NCI-H1436 treated with DMSO at 0.1 percent for 48 hours (cell line): ENCODE measurements at regions not wholly inside any gene's neighbourhood (a gene's known extent, or its start where the extent isn't known, plus 50 kb on each side); places are given as distances from the start of the nearest gene placed in this dataset.
"Not testable (repeated sequence)": the region's sequence is repeated elsewhere in the genome, so short reads cannot be mapped to it uniquely, and the experiment has no call there.

Experiments used
- DNase-seq: peaks from one replicate; lab custom pipeline; 2025; lab: John Stamatoyannopoulos, UW

GRCh38 chr5:162209005-162209605 lies 141.5 kb downstream of the GABRG2 start:
- DNase-seq = no peak

GRCh38 chr5:162214551-162214950 lies 147.0 kb downstream of the GABRG2 start:
- no peak for DNase-seq

GRCh38 chr5:162217037-162217436 lies 149.5 kb downstream of the GABRG2 start:
- no peak for DNase-seq

GRCh38 chr5:162221910-162222309 lies 154.3 kb downstream of the GABRG2 start:
- no peak for DNase-seq

GRCh38 chr5:162227075-162227474 lies 159.5 kb downstream of the GABRG2 start:
- DNase-seq = no peak

- no peak for DNase-seq
These were observed 162.8 kb downstream of the GABRG2 start for GRCh38 chr5:162230348-162230747.

- no peak for DNase-seq
These were observed 163.9 kb downstream of the GABRG2 start for GRCh38 chr5:162231522-162231921.

- DNase-seq = no peak
These were observed 173.2 kb downstream of the GABRG2 start for GRCh38 chr5:162240734-162241133.

- DNase-seq = no peak
These were observed 174.8 kb downstream of the GABRG2 start for GRCh38 chr5:162242416-162242815.

- no peak for DNase-seq
These were observed 176.1 kb downstream of the GABRG2 start for GRCh38 chr5:162243651-162244050.

GRCh38 chr5:162248107-162248713 lies 180.6 kb downstream of the GABRG2 start:
- DNase-seq = no peak

- no peak for DNase-seq
These were observed 189.1 kb downstream of the GABRG2 start for GRCh38 chr5:162256711-162257110.

GRCh38 chr5:162268694-162269481 lies 201.3 kb downstream of the GABRG2 start:
- DNase-seq = no peak

GRCh38 chr5:162272417-162272816 lies 204.8 kb downstream of the GABRG2 start:
- DNase-seq = no peak

GRCh38 chr5:162274679-162275078 lies 207.1 kb downstream of the GABRG2 start:
- no peak for DNase-seq

GRCh38 chr5:162275387-162275786 lies 207.8 kb downstream of the GABRG2 start:
- not testable (repeated sequence) for DNase-seq

- DNase-seq = no peak
These were observed 214.6 kb downstream of the GABRG2 start for GRCh38 chr5:162282191-162282590.

- DNase-seq = no peak
These were observed 216.0 kb downstream of the GABRG2 start for GRCh38 chr5:162283609-162284008.

GRCh38 chr5:162288647-162289296 lies 221.2 kb downstream of the GABRG2 start:
- no peak for DNase-seq

- no peak for DNase-seq
These were observed 221.9 kb downstream of the GABRG2 start for GRCh38 chr5:162289489-162289888.

GRCh38 chr5:162299793-162300192 lies 232.2 kb downstream of the GABRG2 start:
- DNase-seq = no peak

GRCh38 chr5:162301356-162301755 lies 233.8 kb downstream of the GABRG2 start:
- DNase-seq = no peak

GRCh38 chr5:162323466-162323865 lies 255.9 kb downstream of the GABRG2 start:
- no peak for DNase-seq
